ENCODE measurements at regions not wholly inside any gene's neighbourhood (a gene's known extent, or its start where the extent isn't known, plus 50 kb on each side); places are given as distances from the start of the nearest gene placed in this dataset.

- TF ChIP-seq CTCF (IDR thresholded peaks at IDR 0.05) (no peak), POLR2A (IDR thresholded peaks at IDR 0.05) (no peak), POLR2AphosphoS5 (IDR thresholded peaks at IDR 0.05) (no peak), EP300 (IDR thresholded peaks at IDR 0.05) (no peak)
These were observed 110.0 kb downstream of the MYCN start for GRCh38 chr2:16050261-16050907.

Data from sigmoid colon (tissue), 4 donors.